OCI-LY7 (cell line): ENCODE measurements at regions not wholly inside any gene's neighbourhood (a gene's known extent, or its start where the extent isn't known, plus 50 kb on each side); places are given as distances from the start of the nearest gene placed in this dataset.

Experiments used
- BruUV-seq: library from RNA; stranded (reverse); fragments of 400-500 nt; replicated peaks from 2 replicates; lab custom pipeline; 2021; lab: Mats Ljungman, UMichigan
- CTCF ChIA-PET: fragments of 300-600 bp; sonication (Branson Sonifier 250); formaldehyde crosslinking; loops from one replicate; lab custom pipeline; 2022; ENCODE audit warnings: antibody characterized with exemption; ENCODE audit not compliant: unreplicated experiment; lab: Charles Lee
- POLR2A ChIA-PET: fragments of 300-600 bp; sonication (Branson Sonifier 250); formaldehyde crosslinking; loops from one replicate; lab custom pipeline; 2022; ENCODE audit warnings: antibody characterized with exemption; lab: Charles Lee
- DNase-seq: peaks from one replicate; pipeline ENCODE4 v3.0.0-alpha.2; 2015; ENCODE audit warnings: low spot score
- H2AFZ ChIP-seq: fragments of 200-600 bp; sonication (generic), shearing (Covaris generic); 2 replicates; pipeline ENCODE4 v1.6.1; 2014; ENCODE audit warnings: mild to moderate bottlenecking, antibody characterized with exemption, low read length, moderate library complexity
- H3K27ac ChIP-seq: fragments of 200-600 bp; sonication (generic); 2 replicates; pipeline ENCODE4 v1.5.1; 2014; ENCODE audit warnings: mixed run types, low read depth, mild to moderate bottlenecking, moderate library complexity, low read length, inconsistent platforms; ENCODE audit not compliant: poor library complexity, severe bottlenecking
- H3K36me3 ChIP-seq: fragments of 200-600 bp; sonication (generic); 2 replicates; pipeline ENCODE4 v1.6.1; 2014; ENCODE audit warnings: mild to moderate bottlenecking, antibody characterized with exemption, low read length, moderate library complexity, mixed read lengths; ENCODE audit not compliant: insufficient read depth
- H3K4me1 ChIP-seq: fragments of 200-600 bp; sonication (generic); 2 replicates; pipeline ENCODE4 v1.5.1; 2014; ENCODE audit warnings: mild to moderate bottlenecking, low read length; ENCODE audit not compliant: insufficient read depth, poor library complexity, severe bottlenecking
- H3K4me2 ChIP-seq: fragments of 200-600 bp; sonication (generic); 2 replicates; pipeline ENCODE4 v1.6.1; 2014; ENCODE audit warnings: mild to moderate bottlenecking, low read length
- H3K4me3 ChIP-seq: fragments of 200-600 bp; sonication (generic); 2 replicates; pipeline ENCODE4 v1.5.1; 2014; ENCODE audit warnings: mild to moderate bottlenecking, low read depth, low read length; ENCODE audit not compliant: poor library complexity, severe bottlenecking
- H3K79me2 ChIP-seq: fragments of 200-600 bp; sonication (generic); 2 replicates; pipeline ENCODE4 v1.6.1; 2016; ENCODE audit warnings: low read depth, mild to moderate bottlenecking, low read length, moderate library complexity, mixed read lengths; ENCODE audit not compliant: insufficient read depth
- H3K9me2 ChIP-seq: fragments of 200-600 bp; sonication (generic); 2 replicates; pipeline ENCODE4 v1.6.1; 2016; ENCODE audit warnings: mild to moderate bottlenecking, low read length, mixed read lengths; ENCODE audit not compliant: insufficient read depth
- H3K9me3 ChIP-seq: fragments of 200-600 bp; sonication (generic); 2 replicates; pipeline ENCODE4 v1.6.1; 2014; ENCODE audit warnings: mild to moderate bottlenecking, mixed run types, low read length, mixed read lengths
- H4K20me1 ChIP-seq: fragments of 200-600 bp; sonication (generic); 2 replicates; pipeline ENCODE4 v1.6.1; 2014; ENCODE audit warnings: mild to moderate bottlenecking, antibody characterized with exemption, low read length, moderate library complexity, mixed read lengths; ENCODE audit not compliant: insufficient read depth
- CTCF ChIP-seq: fragments of 200-600 bp; sonication (generic); conservative IDR thresholded peaks from 2 replicates; pipeline ENCODE4 v1.5.1; 2014; ENCODE audit warnings: mild to moderate bottlenecking, antibody characterized with exemption, low read length, moderate library complexity, mixed read lengths
- EZH2phosphoT487 ChIP-seq: fragments of 200-600 bp; sonication (generic); IDR thresholded peaks from 2 replicates; pipeline ENCODE4 v1.6.1; 2018; ENCODE audit warnings: low read depth, borderline replicate concordance, mild to moderate bottlenecking, mixed run types, antibody characterized with exemption, low read length, moderate library complexity, mixed read lengths
- intact Hi-C: fragments of 100-400 bp; cut with micrococcal nuclease; formaldehyde crosslinking; loops from one replicate; pipeline ENCODE4 v1.10.0; 2022; ENCODE audit not compliant: unreplicated experiment

- H3K9me3 ChIP-seq: no peaks in the 10 kb centered on the region
- H3K27ac ChIP-seq: no peak overlapping the region
- ChIA-PET POLR2A (no interaction called here), CTCF (no interaction called here)
- H3K36me3 ChIP-seq: no peaks in the 10 kb centered on the region
- H3K9me2 ChIP-seq: no peaks in the 10 kb centered on the region
- intact Hi-C loops: no loop called here
- H4K20me1 ChIP-seq: no peaks in the 10 kb centered on the region
- BruUV-seq: no TSS peak
- TF ChIP-seq EZH2phosphoT487 (no peak), CTCF (no peak)
- H3K4me1 ChIP-seq: no peaks in the 10 kb centered on the region
- H3K4me2 ChIP-seq: no peak overlapping the region
- no peak overlapping the region for H3K4me3 ChIP-seq
- no peak for DNase-seq
- no peak overlapping the region for H2AFZ ChIP-seq
- H3K79me2 ChIP-seq: no peaks in the 10 kb centered on the region
Measured at GRCh38 chr4:187569871-187570270, 425.7 kb upstream of the ZFP42 start.

- H3K9me3 ChIP-seq: no peaks in the 10 kb centered on the region
- H3K4me2 ChIP-seq: no peak overlapping the region
- no peak overlapping the region for H2AFZ ChIP-seq
- POLR2A ChIA-PET: no interaction called here
- no TSS peak for BruUV-seq
- DNase-seq: no peak
- no peak overlapping the region for H3K27ac ChIP-seq
- no peaks in the 10 kb centered on the region for H3K36me3 ChIP-seq
- H3K4me3 ChIP-seq: no peak overlapping the region
- no peaks in the 10 kb centered on the region for H3K4me1 ChIP-seq
- TF ChIP-seq EZH2phosphoT487 (no peak), CTCF (no peak)
- CTCF ChIA-PET: no interaction called here
- no peaks in the 10 kb centered on the region for H4K20me1 ChIP-seq
- H3K9me2 ChIP-seq: no peaks in the 10 kb centered on the region
- intact Hi-C loops: no loop called here
- no peaks in the 10 kb centered on the region for H3K79me2 ChIP-seq
Measured at GRCh38 chr4:187575706-187576105, 419.9 kb upstream of the ZFP42 start.

- Histone ChIP-seq H3K9me3 (no peaks in the 10 kb centered on the region), H3K79me2 (no peaks in the 10 kb centered on the region), H3K4me2 (no peak overlapping the region), H3K9me2 (no peaks in the 10 kb centered on the region), H3K4me3 (no peak overlapping the region), H3K4me1 (no peaks in the 10 kb centered on the region), H2AFZ (no peak overlapping the region), H4K20me1 (no peaks in the 10 kb centered on the region), H3K36me3 (no peaks in the 10 kb centered on the region), H3K27ac (no peak overlapping the region)
- TF ChIP-seq CTCF: no peak
- TF ChIP-seq EZH2phosphoT487: no peak
- intact Hi-C loops: no loop called here
- BruUV-seq: no TSS peak
- CTCF ChIA-PET: no interaction called here
- no peak for DNase-seq
- POLR2A ChIA-PET: no interaction called here
Measured at GRCh38 chr4:187576751-187577150, 418.8 kb upstream of the ZFP42 start.
